ENCODE measurements at regions not wholly inside any gene's neighbourhood (a gene's known extent, or its start where the extent isn't known, plus 50 kb on each side); places are given as distances from the start of the nearest gene placed in this dataset.

DNA sequence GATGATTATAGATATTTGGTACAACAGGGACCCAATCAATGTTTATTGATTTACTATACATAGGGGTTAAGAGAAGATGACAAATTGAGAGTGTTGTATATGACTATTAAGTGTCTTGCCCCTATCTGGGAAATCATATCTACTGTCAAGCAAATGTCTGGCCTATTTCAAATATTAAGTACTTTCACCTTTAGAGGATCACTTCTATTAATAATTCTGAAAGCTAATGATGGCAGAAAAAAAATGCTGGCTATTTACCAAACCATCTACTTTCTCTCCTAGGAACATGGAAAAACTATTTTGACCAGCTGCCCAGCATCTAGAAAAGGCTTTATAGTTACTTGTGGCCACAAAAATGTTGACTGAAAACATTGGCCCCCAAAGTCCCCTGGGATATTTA is 632.3 kb upstream of the ZNF385D start:
- no peaks in the 10 kb centered on the region for H3K79me2 ChIP-seq (ENCODE audit: insufficient read depth, low read length)
- H4K20me1 ChIP-seq (ENCODE audit: insufficient read depth, low read length) = no peaks in the 10 kb centered on the region
- no peak overlapping the region for H3K4me2 ChIP-seq (ENCODE audit: insufficient read depth, low read length)
- H3K9ac ChIP-seq (ENCODE audit: low read depth, low read length) = no peak overlapping the region
- no peak overlapping the region for H3K4me3 ChIP-seq (ENCODE audit: low read depth in 1 of 2, low read length in 2 of 2)
- no peak overlapping the region for H2AFZ ChIP-seq (ENCODE audit: low read depth, low read length)
- no peak overlapping the region for H3K27ac ChIP-seq (ENCODE audit: low read length)
- H3K27me3 ChIP-seq (ENCODE audit: insufficient read depth, low read length, poor library complexity) = no peaks in the 10 kb centered on the region
- no peaks in the 10 kb centered on the region for H3K36me3 ChIP-seq (ENCODE audit: insufficient read depth, low read length)
- no peaks in the 10 kb centered on the region for H3K9me3 ChIP-seq (ENCODE audit: insufficient read depth, low read length, severe bottlenecking)
- no peak for TF ChIP-seq CTCF (IDR thresholded peaks at IDR 0.05; ENCODE audit: borderline replicate concordance, extremely low read depth, low read length, poor library complexity, severe bottlenecking)
- TF ChIP-seq EZH2 (IDR thresholded peaks at IDR 0.05; ENCODE audit: borderline replicate concordance, low read depth, low read length, severe bottlenecking) = no peak
- DNase-seq = no peak
- no peak for ATAC-seq (ENCODE audit: insufficient read depth, low read depth)
- H3K4me1 ChIP-seq (ENCODE audit: insufficient read depth, low read length) = no peaks in the 10 kb centered on the region

GRCh38 chr3:22386107-22386506 is 635.1 kb upstream of the ZNF385D start:
- Histone ChIP-seq H3K4me1 (ENCODE audit: insufficient read depth, low read length) (no peaks in the 10 kb centered on the region), H3K4me2 (ENCODE audit: insufficient read depth, low read length) (no peak overlapping the region), H3K9ac (ENCODE audit: low read depth, low read length) (no peak overlapping the region), H4K20me1 (ENCODE audit: insufficient read depth, low read length) (no peaks in the 10 kb centered on the region), H2AFZ (ENCODE audit: low read depth, low read length) (no peak overlapping the region), H3K4me3 (ENCODE audit: low read depth in 1 of 2, low read length in 2 of 2) (no peak overlapping the region), H3K79me2 (ENCODE audit: insufficient read depth, low read length) (no peaks in the 10 kb centered on the region), H3K27me3 (ENCODE audit: insufficient read depth, low read length, poor library complexity) (no peaks in the 10 kb centered on the region), H3K27ac (ENCODE audit: low read length) (no peak overlapping the region), H3K36me3 (ENCODE audit: insufficient read depth, low read length) (no peaks in the 10 kb centered on the region), H3K9me3 (ENCODE audit: insufficient read depth, low read length, severe bottlenecking) (no peaks in the 10 kb centered on the region)
- TF ChIP-seq EZH2 (IDR thresholded peaks at IDR 0.05; ENCODE audit: borderline replicate concordance, low read depth, low read length, severe bottlenecking) (no peak), CTCF (IDR thresholded peaks at IDR 0.05; ENCODE audit: borderline replicate concordance, extremely low read depth, low read length, poor library complexity, severe bottlenecking) (no peak)
- ATAC-seq (ENCODE audit: insufficient read depth, low read depth) (no peak), DNase-seq (no peak)

- Histone ChIP-seq H3K4me2 (ENCODE audit: insufficient read depth, low read length) (no peak overlapping the region), H3K9me3 (ENCODE audit: insufficient read depth, low read length, severe bottlenecking) (no peaks in the 10 kb centered on the region), H2AFZ (ENCODE audit: low read depth, low read length) (no peak overlapping the region), H3K4me3 (ENCODE audit: low read depth in 1 of 2, low read length in 2 of 2) (no peak overlapping the region), H3K36me3 (ENCODE audit: insufficient read depth, low read length) (no peaks in the 10 kb centered on the region), H4K20me1 (ENCODE audit: insufficient read depth, low read length) (no peaks in the 10 kb centered on the region), H3K79me2 (ENCODE audit: insufficient read depth, low read length) (no peaks in the 10 kb centered on the region), H3K27me3 (ENCODE audit: insufficient read depth, low read length, poor library complexity) (no peaks in the 10 kb centered on the region), H3K4me1 (ENCODE audit: insufficient read depth, low read length) (no peaks in the 10 kb centered on the region), H3K9ac (ENCODE audit: low read depth, low read length) (no peak overlapping the region), H3K27ac (ENCODE audit: low read length) (no peak overlapping the region)
- no peak for TF ChIP-seq CTCF (IDR thresholded peaks at IDR 0.05; ENCODE audit: borderline replicate concordance, extremely low read depth, low read length, poor library complexity, severe bottlenecking)
- no peak for TF ChIP-seq EZH2 (IDR thresholded peaks at IDR 0.05; ENCODE audit: borderline replicate concordance, low read depth, low read length, severe bottlenecking)
- DNase-seq = no peak
- ATAC-seq (ENCODE audit: insufficient read depth, low read depth) = no peak
Observed at GRCh38 chr3:22392286-22392685, 641.3 kb upstream of the ZNF385D start.

GRCh38 chr3:22392859-22393258 is 641.8 kb upstream of the ZNF385D start:
- no peaks in the 10 kb centered on the region for H3K9me3 ChIP-seq (ENCODE audit: insufficient read depth, low read length, severe bottlenecking)
- H3K9ac ChIP-seq (ENCODE audit: low read depth, low read length) = no peak overlapping the region
- no peak for DNase-seq
- H2AFZ ChIP-seq (ENCODE audit: low read depth, low read length) = no peak overlapping the region
- TF ChIP-seq CTCF (IDR thresholded peaks at IDR 0.05; ENCODE audit: borderline replicate concordance, extremely low read depth, low read length, poor library complexity, severe bottlenecking) (no peak), EZH2 (IDR thresholded peaks at IDR 0.05; ENCODE audit: borderline replicate concordance, low read depth, low read length, severe bottlenecking) (no peak)
- no peak overlapping the region for H3K4me2 ChIP-seq (ENCODE audit: insufficient read depth, low read length)
- H3K27ac ChIP-seq (ENCODE audit: low read length) = no peak overlapping the region
- H3K36me3 ChIP-seq (ENCODE audit: insufficient read depth, low read length) = no peaks in the 10 kb centered on the region
- no peaks in the 10 kb centered on the region for H4K20me1 ChIP-seq (ENCODE audit: insufficient read depth, low read length)
- no peaks in the 10 kb centered on the region for H3K79me2 ChIP-seq (ENCODE audit: insufficient read depth, low read length)
- H3K27me3 ChIP-seq (ENCODE audit: insufficient read depth, low read length, poor library complexity) = no peaks in the 10 kb centered on the region
- no peak for ATAC-seq (ENCODE audit: insufficient read depth, low read depth)
- no peaks in the 10 kb centered on the region for H3K4me1 ChIP-seq (ENCODE audit: insufficient read depth, low read length)
- H3K4me3 ChIP-seq (ENCODE audit: low read depth in 1 of 2, low read length in 2 of 2) = no peak overlapping the region

Measured in DND-41 (cell line).